Natural killer cell (primary cell): ENCODE measurements at regions not wholly inside any gene's neighbourhood (a gene's known extent, or its start where the extent isn't known, plus 50 kb on each side); places are given as distances from the start of the nearest gene placed in this dataset.

Source experiments
- ATAC-seq, 3 donors: fragments of 150-1000 bp in 2 of 3; fragments of 200-7000 bp in 1 of 3; cut with Tn5 transposase; 1 replicate in 1 of 3; 2 replicates in 2 of 3; pipeline ENCODE4 v1.10.0; 2021; ENCODE audit warnings: mild to moderate bottlenecking in 2 of 3, moderate library complexity in 2 of 3
- DNase-seq, 2 donors: peaks; one replicate each; pipeline versions ENCODE4 v3.0.0 to v3.0.0-alpha.2; 2013 to 2021; ENCODE audit warnings: mixed read lengths in 1 of 2
- H3K27ac ChIP-seq: one replicate; pipeline ENCODE4 v1.5.1; 2013; ENCODE audit warnings: mild to moderate bottlenecking, low read length
- H3K27me3 ChIP-seq: one replicate; pipeline ENCODE4 v1.6.1; 2013; ENCODE audit warnings: low read length; ENCODE audit not compliant: control insufficient read depth, insufficient read depth
- H3K36me3 ChIP-seq: one replicate; pipeline ENCODE4 v1.6.1; 2013; ENCODE audit warnings: low read length; ENCODE audit not compliant: control insufficient read depth, insufficient read depth
- H3K4me1 ChIP-seq: one replicate; pipeline ENCODE4 v1.6.1; 2013; ENCODE audit warnings: low read length; ENCODE audit not compliant: control insufficient read depth, insufficient read depth
- H3K4me3 ChIP-seq: one replicate; pipeline ENCODE4 v1.5.1; 2013; ENCODE audit warnings: low read length
- H3K9me3 ChIP-seq: one replicate; pipeline ENCODE4 v1.6.1; 2013; ENCODE audit warnings: low read length; ENCODE audit not compliant: control insufficient read depth, insufficient read depth
- H3K27ac Mint-ChIP-seq, 2 donors: one replicate each; pipeline ENCODE4 v1.8.0; 2022; ENCODE audit warnings: mild to moderate bottlenecking in 2 of 2, mixed read lengths in 2 of 2, moderate library complexity in 1 of 2
- H3K27me3 Mint-ChIP-seq, 2 donors: one replicate each; pipeline ENCODE4 v1.8.0; 2022; ENCODE audit warnings: low read depth in 2 of 2, mixed read lengths in 2 of 2
- H3K36me3 Mint-ChIP-seq: one replicate; pipeline ENCODE4 v1.8.0; 2022; ENCODE audit warnings: mixed read lengths
- H3K4me1 Mint-ChIP-seq, 2 donors: one replicate each; pipeline ENCODE4 v1.8.0; 2022; ENCODE audit warnings: mixed read lengths in 2 of 2
- H3K4me3 Mint-ChIP-seq: one replicate; pipeline ENCODE4 v1.8.0; 2022; ENCODE audit warnings: mild to moderate bottlenecking, moderate library complexity, mixed read lengths
- H3K9me3 Mint-ChIP-seq, 2 donors: one replicate each; pipeline ENCODE4 v1.8.0; 2022; ENCODE audit warnings: mixed read lengths in 2 of 2
- WGBS: methylation state at CpG from one replicate; pipeline ENCODE4 v1.1.7; 2013; ENCODE audit warnings: missing lambda C conversion rate; ENCODE audit not compliant: insufficient coverage; 5-methylcytosine and 5-hydroxymethylcytosine counted together
- intact Hi-C: fragments of 100-400 bp; cut with micrococcal nuclease; formaldehyde crosslinking; loops from one replicate; pipeline ENCODE4 v1.14.2; 2022
- TF ChIP-seq, protein P1 (sequence below): fragments of 200-600 bp; IDR thresholded peaks from one replicate; pipeline ENCODE4 v1.8.0; 2022; ENCODE audit warnings: antibody characterized with exemption

DNA sequence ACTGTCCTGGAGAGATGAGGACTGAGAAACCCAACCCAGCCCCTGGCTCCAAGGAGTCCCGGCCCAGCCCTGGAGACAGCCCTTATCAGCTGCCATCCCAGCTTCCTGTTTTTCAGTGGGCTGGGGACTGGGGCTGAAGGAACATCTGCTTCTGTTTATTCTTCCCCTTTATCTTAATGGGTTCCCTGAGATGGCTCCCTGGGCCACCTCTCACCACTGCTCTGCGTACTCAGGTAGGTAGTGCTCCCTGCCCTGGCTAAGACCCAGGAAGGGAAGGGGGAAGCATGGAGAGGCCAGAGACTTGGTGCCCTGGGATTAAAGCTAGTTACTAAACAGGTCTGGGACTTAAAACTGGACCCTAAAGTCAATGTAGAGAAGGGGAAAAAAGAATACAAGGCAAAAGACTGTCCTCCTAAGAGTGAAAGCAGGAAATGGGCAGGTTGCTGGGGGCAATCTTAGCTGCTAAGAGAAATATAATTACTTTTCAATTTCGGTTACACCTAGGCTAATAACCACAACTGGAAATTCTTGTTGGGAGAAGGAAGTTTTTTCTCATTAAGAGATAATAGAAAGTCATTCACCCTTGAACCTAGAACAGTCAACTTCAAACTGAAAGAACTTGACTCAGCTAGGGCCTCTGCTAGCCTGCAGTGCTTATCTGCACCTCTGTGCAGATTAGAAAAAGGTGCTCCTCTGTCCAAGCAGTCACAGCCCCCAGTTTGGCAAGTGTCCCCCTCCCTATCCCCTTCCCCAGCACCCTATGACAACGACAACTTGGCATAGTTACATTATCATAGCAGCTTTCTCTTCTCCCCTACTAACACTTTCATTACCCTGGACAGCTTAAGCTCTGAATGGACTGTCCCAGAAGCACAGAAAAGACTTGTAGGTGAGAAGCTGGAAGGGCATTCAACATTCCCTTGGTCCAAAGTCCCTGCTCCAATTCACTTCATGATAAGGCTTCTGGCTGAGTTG lies 65.6 kb upstream of the KDM7A start:
- intact Hi-C loops = no loop called here
- no peaks in the 10 kb centered on the region for H3K36me3 ChIP-seq
- no peak overlapping the region for H3K4me3 ChIP-seq
- H3K27me3 ChIP-seq = no peaks in the 10 kb centered on the region
- TF ChIP-seq, protein P1, sequence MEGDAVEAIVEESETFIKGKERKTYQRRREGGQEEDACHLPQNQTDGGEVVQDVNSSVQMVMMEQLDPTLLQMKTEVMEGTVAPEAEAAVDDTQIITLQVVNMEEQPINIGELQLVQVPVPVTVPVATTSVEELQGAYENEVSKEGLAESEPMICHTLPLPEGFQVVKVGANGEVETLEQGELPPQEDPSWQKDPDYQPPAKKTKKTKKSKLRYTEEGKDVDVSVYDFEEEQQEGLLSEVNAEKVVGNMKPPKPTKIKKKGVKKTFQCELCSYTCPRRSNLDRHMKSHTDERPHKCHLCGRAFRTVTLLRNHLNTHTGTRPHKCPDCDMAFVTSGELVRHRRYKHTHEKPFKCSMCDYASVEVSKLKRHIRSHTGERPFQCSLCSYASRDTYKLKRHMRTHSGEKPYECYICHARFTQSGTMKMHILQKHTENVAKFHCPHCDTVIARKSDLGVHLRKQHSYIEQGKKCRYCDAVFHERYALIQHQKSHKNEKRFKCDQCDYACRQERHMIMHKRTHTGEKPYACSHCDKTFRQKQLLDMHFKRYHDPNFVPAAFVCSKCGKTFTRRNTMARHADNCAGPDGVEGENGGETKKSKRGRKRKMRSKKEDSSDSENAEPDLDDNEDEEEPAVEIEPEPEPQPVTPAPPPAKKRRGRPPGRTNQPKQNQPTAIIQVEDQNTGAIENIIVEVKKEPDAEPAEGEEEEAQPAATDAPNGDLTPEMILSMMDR = no peak
- H3K9me3 Mint-ChIP-seq = no peaks in the 10 kb centered on the region
- no peak overlapping the region for H3K27ac Mint-ChIP-seq
- no peak overlapping the region for H3K27ac ChIP-seq
- no peaks in the 10 kb centered on the region for H3K4me1 Mint-ChIP-seq
- DNase-seq (no peak), ATAC-seq (peak in 1 of 3 donors; percentile 65)
- H3K9me3 ChIP-seq = no peaks in the 10 kb centered on the region
- WGBS = 49% methylated on average over 3 of the region's 4 CpGs
- H3K4me3 Mint-ChIP-seq = no peak overlapping the region
- no peaks in the 10 kb centered on the region for H3K36me3 Mint-ChIP-seq
- H3K27me3 Mint-ChIP-seq = peaks cover 0 to 3% of the 10 kb centered on the region in 2 donors
- H3K4me1 ChIP-seq = peaks cover 7% of the 10 kb centered on the region

- no peak overlapping the region for H3K4me3 ChIP-seq
- Mint-ChIP-seq H3K27me3 (no peaks in the 10 kb centered on the region), H3K36me3 (no peaks in the 10 kb centered on the region), H3K4me3 (no peak overlapping the region), H3K9me3 (no peaks in the 10 kb centered on the region), H3K27ac (no peak overlapping the region), H3K4me1 (no peaks in the 10 kb centered on the region)
- no peaks in the 10 kb centered on the region for H3K36me3 ChIP-seq
- no peak overlapping the region for H3K27ac ChIP-seq
- 88% methylated on average over 2 of the region's 2 CpGs for WGBS
- DNase-seq (peak in 1 of 2 donors; percentile 24), ATAC-seq (no peak)
- intact Hi-C loops = no loop called here
- H3K27me3 ChIP-seq = no peaks in the 10 kb centered on the region
- H3K4me1 ChIP-seq = peaks cover 7% of the 10 kb centered on the region
- TF ChIP-seq, protein P1 = no peak
- H3K9me3 ChIP-seq = no peaks in the 10 kb centered on the region
Measured at GRCh38 chr7:140239653-140239935, 62.8 kb upstream of the KDM7A start.

GRCh38 chr7:140238778-140239652 lies 62.2 kb upstream of the KDM7A start:
- Histone ChIP-seq H3K27ac (no peak overlapping the region), H3K36me3 (no peaks in the 10 kb centered on the region), H3K27me3 (no peaks in the 10 kb centered on the region), H3K4me3 (no peak overlapping the region), H3K4me1 (peaks cover 7% of the 10 kb centered on the region), H3K9me3 (no peaks in the 10 kb centered on the region)
- Mint-ChIP-seq H3K27ac (no peak overlapping the region), H3K27me3 (no peaks in the 10 kb centered on the region), H3K9me3 (no peaks in the 10 kb centered on the region), H3K4me1 (no peaks in the 10 kb centered on the region), H3K36me3 (no peaks in the 10 kb centered on the region), H3K4me3 (no peak overlapping the region)
- TF ChIP-seq, protein P1 = no peak
- no peak for ATAC-seq
- no peak for DNase-seq
- intact Hi-C loops = no loop called here
- WGBS = 90% methylated on average over 15 of the region's 15 CpGs
